GM19372 (cell line): ENCODE measurements at regions not wholly inside any gene's neighbourhood (a gene's known extent, or its start where the extent isn't known, plus 50 kb on each side); places are given as distances from the start of the nearest gene placed in this dataset.

Source experiments
- ATAC-seq: cut with Tn5 transposase; IDR thresholded peaks from one replicate; pipeline ENCODE4 v1.9.1; 2021; ENCODE audit warnings: mild to moderate bottlenecking, low read depth, moderate library complexity; ENCODE audit not compliant: unreplicated experiment

- ATAC-seq: no peak
Observed at GRCh38 chr5:124648902-124649467, 97.5 kb downstream of the ZNF608 start.

GRCh38 chr5:124647352-124647751 is 99.1 kb downstream of the ZNF608 start:
- no peak for ATAC-seq

- ATAC-seq: no peak
Observed at GRCh38 chr5:124645396-124645795, 101.0 kb downstream of the ZNF608 start.

GRCh38 chr5:124644582-124644981 is 101.9 kb downstream of the ZNF608 start:
- ATAC-seq: no peak

GRCh38 chr5:124644138-124644537 is 102.3 kb downstream of the ZNF608 start:
- no peak for ATAC-seq

- no peak for ATAC-seq
Observed at GRCh38 chr5:124643336-124643735, 103.1 kb downstream of the ZNF608 start.

GRCh38 chr5:124642151-124642550 is 104.3 kb downstream of the ZNF608 start:
- ATAC-seq: no peak

- no peak for ATAC-seq
Observed at GRCh38 chr5:124641154-124641792, 105.2 kb downstream of the ZNF608 start.

- ATAC-seq: no peak
Observed at GRCh38 chr5:124639095-124639665, 107.3 kb downstream of the ZNF608 start.

- no peak for ATAC-seq
Observed at GRCh38 chr5:124637011-124637410, 109.4 kb downstream of the ZNF608 start.

- no peak for ATAC-seq
Observed at GRCh38 chr5:124634741-124635323, 111.6 kb downstream of the ZNF608 start.

GRCh38 chr5:124634228-124634739 is 112.2 kb downstream of the ZNF608 start:
- ATAC-seq: no peak

- ATAC-seq: no peak
Observed at GRCh38 chr5:124633209-124633608, 113.2 kb downstream of the ZNF608 start.

- ATAC-seq: no peak
Observed at GRCh38 chr5:124631874-124632550, 114.4 kb downstream of the ZNF608 start.

GRCh38 chr5:124630767-124631704 is 115.4 kb downstream of the ZNF608 start:
- peak; percentile 86 for ATAC-seq

- no peak for ATAC-seq
Observed at GRCh38 chr5:124628721-124629596, 117.5 kb downstream of the ZNF608 start.

- no peak for ATAC-seq
Observed at GRCh38 chr5:124627815-124628595, 118.4 kb downstream of the ZNF608 start.

- no peak for ATAC-seq
Observed at GRCh38 chr5:124626053-124626452, 120.4 kb downstream of the ZNF608 start.
